Activated naive CD4-positive, alpha-beta T cell treated with anti-CD3 and anti-CD28 coated beads for 36 hours (primary cell): ENCODE measurements at regions not wholly inside any gene's neighbourhood (a gene's known extent, or its start where the extent isn't known, plus 50 kb on each side); places are given as distances from the start of the nearest gene placed in this dataset.
"Not testable (repeated sequence)": the region's sequence is repeated elsewhere in the genome, so short reads cannot be mapped to it uniquely, and the experiment has no call there.

Experiments used
- CTCF ChIA-PET: fragments of 350-600 bp; sonication (Branson Sonifier 250); formaldehyde crosslinking; loops from one replicate; lab custom pipeline; 2021; ENCODE audit warnings: antibody characterized with exemption; lab: Charles Lee
- DNase-seq: peaks from one replicate; pipeline ENCODE4 v3.0.0-alpha.2; 2020
- H3K27ac Mint-ChIP-seq: one replicate; pipeline ENCODE4 v1.8.0; 2021; ENCODE audit warnings: mild to moderate bottlenecking, mixed read lengths
- H3K27me3 Mint-ChIP-seq: one replicate; pipeline ENCODE4 v1.8.0; 2021; ENCODE audit warnings: low read depth, mixed read lengths
- H3K36me3 Mint-ChIP-seq: one replicate; pipeline ENCODE4 v1.8.0; 2021; ENCODE audit warnings: low read depth, mixed read lengths
- H3K4me1 Mint-ChIP-seq: one replicate; pipeline ENCODE4 v1.8.0; 2021; ENCODE audit warnings: low read depth, mixed read lengths
- H3K4me3 Mint-ChIP-seq: one replicate; pipeline ENCODE4 v1.8.0; 2021; ENCODE audit warnings: mild to moderate bottlenecking, moderate library complexity, mixed read lengths
- H3K9me3 Mint-ChIP-seq: one replicate; pipeline ENCODE4 v1.8.0; 2021; ENCODE audit warnings: mixed read lengths
- intact Hi-C: fragments of 100-400 bp; cut with micrococcal nuclease; formaldehyde crosslinking; loops from one replicate; pipeline ENCODE4 v1.15.1; 2023

DNA sequence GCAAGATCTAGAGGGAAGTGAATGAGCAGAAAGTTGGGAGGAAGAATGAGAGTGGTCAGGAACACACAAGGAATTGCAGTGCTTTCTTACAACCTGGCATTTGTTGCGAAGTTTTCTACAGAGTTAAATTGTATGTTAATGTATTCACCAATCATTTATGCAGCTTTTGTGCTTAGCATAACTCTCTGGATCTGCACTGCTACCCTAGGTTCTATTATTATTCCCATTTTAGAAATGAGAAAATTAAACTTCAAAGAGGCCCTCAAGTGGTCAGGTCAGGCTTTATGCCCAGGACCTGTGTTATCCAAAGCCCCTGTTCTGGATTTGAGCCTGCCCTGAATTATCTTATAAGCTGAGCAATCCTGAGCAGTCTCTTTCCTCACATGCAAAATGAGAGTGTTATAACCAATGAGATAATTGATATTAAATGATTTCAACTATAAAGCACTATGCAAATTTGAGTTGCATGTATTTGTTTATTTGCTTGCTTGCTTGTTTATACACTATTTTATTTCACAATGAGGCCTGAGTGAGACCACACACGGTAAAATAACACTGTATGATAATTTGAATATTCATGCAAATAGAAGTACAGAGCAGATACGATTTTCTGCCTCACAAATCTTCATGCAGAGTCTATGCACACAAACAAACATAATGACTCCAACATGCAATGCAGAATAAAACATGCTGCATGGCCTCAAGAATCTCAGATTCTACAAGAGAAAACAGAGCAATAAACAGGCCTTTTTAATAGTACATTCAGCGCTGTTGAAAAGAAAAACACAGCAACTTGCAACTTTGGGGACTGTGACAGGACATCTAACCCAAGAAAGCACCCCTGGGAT, 323.0 kb downstream of the PLPP3 start:
- CTCF ChIA-PET, result no interaction called here
- Mint-ChIP-seq H3K4me1 (no peaks in the 10 kb centered on the region), H3K27me3 (no peaks in the 10 kb centered on the region), H3K9me3 (peaks cover 1% of the 10 kb centered on the region), H3K36me3 (no peaks in the 10 kb centered on the region), H3K4me3 (no peak overlapping the region), H3K27ac (no peak overlapping the region)
- no peak for DNase-seq
- intact Hi-C loops, result no loop called here

DNA sequence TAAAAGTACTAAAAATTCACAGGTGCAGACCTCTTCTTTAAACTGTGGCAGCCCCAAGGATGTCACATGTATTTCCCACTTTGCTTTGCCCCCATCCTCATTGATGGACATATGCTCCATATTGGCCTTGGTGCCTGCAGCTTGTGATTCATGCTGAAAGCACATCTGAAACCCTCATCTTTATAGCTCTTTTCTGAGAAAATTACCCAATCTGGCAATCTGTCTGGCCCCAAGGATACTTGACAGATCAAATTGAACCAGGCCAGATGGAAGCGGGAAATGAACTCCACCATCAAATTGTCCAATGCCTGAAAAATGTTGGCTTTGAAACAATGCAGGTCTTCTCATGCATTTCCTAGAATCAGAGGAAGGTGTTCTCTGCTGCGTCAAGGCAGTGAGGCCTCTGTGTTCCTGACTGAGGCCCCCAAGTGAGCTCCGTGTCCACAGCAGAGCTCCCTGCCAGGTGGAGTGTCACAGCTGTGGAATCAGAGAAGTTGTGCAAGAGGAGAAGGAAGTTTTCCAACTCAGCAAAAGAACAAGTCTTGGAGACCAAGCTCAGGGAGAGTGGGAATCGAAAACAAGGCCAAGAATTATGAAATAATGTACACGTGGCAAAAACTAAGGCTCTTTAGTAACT, 323.7 kb downstream of the PLPP3 start:
- CTCF ChIA-PET, result no interaction called here
- no peaks in the 10 kb centered on the region for H3K36me3 Mint-ChIP-seq
- peaks cover 1% of the 10 kb centered on the region for H3K9me3 Mint-ChIP-seq
- H3K27me3 Mint-ChIP-seq, result no peaks in the 10 kb centered on the region
- no peak overlapping the region for H3K4me3 Mint-ChIP-seq
- H3K4me1 Mint-ChIP-seq, result no peaks in the 10 kb centered on the region
- intact Hi-C loops, result no loop called here
- DNase-seq, result no peak
- H3K27ac Mint-ChIP-seq, result no peak overlapping the region

DNA sequence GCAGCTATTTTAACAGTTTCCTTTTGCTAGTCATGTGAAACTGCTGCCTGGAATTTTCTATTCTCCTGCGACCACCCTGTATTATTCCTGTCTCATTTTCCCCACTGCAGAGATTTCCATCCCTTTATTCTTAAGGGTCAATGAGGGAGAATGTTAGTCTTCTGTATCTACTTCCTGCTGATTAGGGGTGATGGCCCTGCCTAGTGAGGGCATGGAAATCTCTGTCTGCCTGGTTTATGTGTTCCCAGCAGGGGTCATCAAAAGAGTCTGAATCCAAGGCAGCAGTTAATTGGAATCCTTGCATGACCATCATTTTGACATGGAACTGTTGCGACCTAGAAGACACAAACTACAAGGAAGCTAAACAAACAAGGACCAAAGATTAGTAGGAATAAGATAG, 325.2 kb downstream of the PLPP3 start:
- Mint-ChIP-seq H3K9me3 (no peaks in the 10 kb centered on the region), H3K4me1 (no peaks in the 10 kb centered on the region), H3K27me3 (no peaks in the 10 kb centered on the region), H3K27ac (no peak overlapping the region), H3K36me3 (no peaks in the 10 kb centered on the region), H3K4me3 (no peak overlapping the region)
- CTCF ChIA-PET, result no interaction called here
- intact Hi-C loops, result no loop called here
- DNase-seq, result no peak

DNA sequence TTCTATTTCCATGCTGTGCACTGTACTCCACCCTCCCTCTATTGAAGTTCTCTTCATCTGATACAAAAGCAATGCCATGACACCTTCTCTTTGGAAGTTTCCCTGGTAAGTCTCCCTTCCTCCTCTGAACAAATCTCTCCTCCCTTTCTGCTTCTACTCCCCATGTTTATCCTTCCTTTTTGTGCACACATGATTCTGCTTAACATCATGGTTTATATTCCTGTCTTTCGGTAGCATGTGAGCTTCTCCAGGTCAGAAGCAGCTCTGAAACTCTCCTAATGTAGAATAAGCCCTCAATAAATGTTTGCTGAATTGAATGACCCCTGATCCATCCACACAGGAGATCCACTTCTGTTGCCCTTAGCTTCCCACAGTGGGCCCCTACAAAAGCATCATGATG, 328.6 kb downstream of the PLPP3 start:
- H3K9me3 Mint-ChIP-seq, result no peaks in the 10 kb centered on the region
- H3K4me1 Mint-ChIP-seq, result no peaks in the 10 kb centered on the region
- no peaks in the 10 kb centered on the region for H3K27me3 Mint-ChIP-seq
- H3K4me3 Mint-ChIP-seq, result no peak overlapping the region
- DNase-seq, result no peak
- H3K27ac Mint-ChIP-seq, result no peak overlapping the region
- intact Hi-C loops, result no loop called here
- no peaks in the 10 kb centered on the region for H3K36me3 Mint-ChIP-seq
- CTCF ChIA-PET, result no interaction called here

DNA sequence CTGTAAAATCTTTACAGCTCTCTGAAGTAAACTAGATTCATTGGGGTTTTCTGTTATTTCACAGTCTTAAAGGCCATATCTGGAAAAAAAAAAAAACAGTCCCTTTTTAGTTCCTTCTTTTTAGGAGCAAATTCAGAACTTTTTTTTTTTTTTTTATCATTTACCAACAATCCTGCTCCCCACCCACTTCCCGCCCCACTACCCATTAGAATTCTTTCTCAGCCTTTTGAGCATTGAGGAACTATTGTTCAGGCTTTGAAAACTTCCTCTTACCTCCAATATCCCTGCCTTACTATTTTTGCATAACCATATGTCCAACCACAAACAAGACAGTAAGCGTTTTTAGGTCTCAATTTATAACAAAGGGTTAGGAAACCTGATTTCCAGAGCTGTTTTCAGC, 330.1 kb downstream of the PLPP3 start:
- Mint-ChIP-seq H3K4me3 (no peak overlapping the region), H3K9me3 (peaks cover 2% of the 10 kb centered on the region), H3K27me3 (no peaks in the 10 kb centered on the region), H3K4me1 (no peaks in the 10 kb centered on the region), H3K27ac (no peak overlapping the region), H3K36me3 (no peaks in the 10 kb centered on the region)
- intact Hi-C loops, result no loop called here
- DNase-seq, result no peak
- CTCF ChIA-PET, result interaction anchor here (0.6 kb wide), 1 partner anchor 30 kb away, joined by 6 read pairs; no protein-coding TSS in a partner anchor

DNA sequence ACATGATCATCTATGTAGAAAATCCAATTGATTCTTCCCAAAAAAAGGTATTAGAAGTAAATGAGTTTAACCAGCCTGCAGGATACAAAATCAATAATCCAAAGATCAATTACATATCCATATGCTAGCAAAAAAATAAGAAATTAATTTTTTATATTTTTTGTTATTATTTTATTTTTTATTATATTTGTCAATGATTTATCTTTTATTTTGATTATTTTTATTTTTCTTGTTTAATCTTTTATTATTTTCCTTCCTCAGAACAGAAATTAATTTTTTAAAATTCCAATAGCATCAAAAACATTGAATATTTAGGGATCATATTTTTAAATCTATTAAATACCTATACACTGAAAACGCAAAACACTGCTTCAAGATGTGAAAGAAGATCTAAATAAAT, 331.2 kb downstream of the PLPP3 start:
- Mint-ChIP-seq H3K36me3 (no peaks in the 10 kb centered on the region), H3K9me3 (peaks cover 3% of the 10 kb centered on the region), H3K4me3 (no peak overlapping the region), H3K4me1 (no peaks in the 10 kb centered on the region), H3K27me3 (no peaks in the 10 kb centered on the region), H3K27ac (no peak overlapping the region)
- intact Hi-C loops, result no loop called here
- CTCF ChIA-PET, result no interaction called here
- no peak for DNase-seq

DNA sequence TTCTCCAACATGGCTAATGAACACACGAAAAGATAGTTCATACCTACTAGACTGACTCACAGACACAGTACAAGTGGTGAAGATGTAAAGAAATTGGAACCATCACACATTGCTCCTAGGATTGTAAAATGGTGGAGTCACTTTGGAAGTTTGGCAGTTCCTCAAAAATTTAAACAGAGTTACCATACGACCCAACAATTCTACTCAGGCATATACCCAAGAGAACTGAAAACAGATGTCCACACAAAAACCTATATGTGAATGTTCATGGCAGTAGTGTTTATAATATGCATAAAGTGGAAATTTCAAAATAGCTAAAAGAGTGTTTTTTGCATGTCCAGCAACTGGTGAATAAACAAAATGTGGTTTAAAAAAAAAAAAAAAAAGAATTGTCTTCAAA, 332.6 kb downstream of the PLPP3 start:
- CTCF ChIA-PET, result interaction anchor here (0.6 kb wide), 1 partner anchor 42 kb away, joined by 3 read pairs; no protein-coding TSS in a partner anchor
- not testable (repeated sequence) for H3K27ac Mint-ChIP-seq, H3K9me3 Mint-ChIP-seq

DNA sequence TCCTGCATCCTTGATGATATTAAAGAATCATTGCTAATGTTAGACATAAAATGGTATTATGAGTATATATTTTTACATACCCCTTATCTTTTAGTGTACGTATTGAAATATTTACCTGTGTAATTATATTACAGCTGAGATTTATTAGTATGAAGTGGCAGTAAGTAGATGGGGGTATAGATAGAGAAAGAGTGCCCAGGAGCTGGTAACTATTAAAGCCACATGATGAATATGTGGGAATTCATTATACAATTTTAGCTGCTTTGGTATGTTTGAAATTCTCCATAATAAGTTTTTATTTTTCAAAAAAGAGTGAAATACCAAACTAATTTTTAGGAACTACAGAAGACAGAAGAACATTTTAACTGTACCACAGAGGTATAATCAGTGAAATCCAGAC, 339.0 kb downstream of the PLPP3 start:
- CTCF ChIA-PET, result no interaction called here
- Mint-ChIP-seq H3K27ac (no peak overlapping the region), H3K4me3 (no peak overlapping the region), H3K36me3 (no peaks in the 10 kb centered on the region), H3K9me3 (peaks cover 8% of the 10 kb centered on the region), H3K4me1 (no peaks in the 10 kb centered on the region), H3K27me3 (no peaks in the 10 kb centered on the region)
- no peak for DNase-seq
- intact Hi-C loops, result no loop called here

More for the DNA sequence above, 332.6 kb downstream of the PLPP3 start:
- H3K4me3 Mint-ChIP-seq, H3K4me1 Mint-ChIP-seq, H3K27me3 Mint-ChIP-seq, intact Hi-C loops, DNase-seq, H3K36me3 Mint-ChIP-seq: not testable (repeated sequence)

DNA sequence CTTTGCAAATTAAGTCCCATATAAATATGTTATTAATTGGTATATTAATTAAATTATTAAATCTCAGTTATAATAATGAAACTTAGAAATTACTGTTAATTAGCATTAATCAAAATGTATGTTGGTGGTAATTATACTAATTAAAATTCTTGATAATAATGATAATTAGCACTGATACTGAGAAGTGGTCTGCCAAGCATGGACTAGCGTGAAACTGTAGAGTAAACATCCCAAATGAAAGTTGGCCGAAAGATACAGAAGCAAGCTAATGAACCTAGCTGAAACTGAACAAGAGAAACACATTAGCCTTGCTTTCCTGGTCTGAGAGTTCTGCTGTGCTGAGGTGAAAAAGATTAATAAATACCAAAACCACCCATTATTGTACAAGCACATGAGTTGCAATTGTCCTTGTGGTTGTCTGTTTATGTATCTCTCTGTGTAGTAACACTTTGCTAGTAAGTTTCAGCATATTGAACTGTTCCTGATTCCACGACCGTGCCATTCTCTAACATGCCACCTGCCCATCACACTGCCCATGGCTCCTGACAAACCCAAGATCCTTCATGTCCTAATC, 341.8 kb downstream of the PLPP3 start:
- CTCF ChIA-PET, result no interaction called here
- Mint-ChIP-seq H3K27me3 (peaks cover 5% of the 10 kb centered on the region), H3K4me1 (no peaks in the 10 kb centered on the region), H3K36me3 (no peaks in the 10 kb centered on the region), H3K4me3 (no peak overlapping the region), H3K9me3 (peaks cover 6% of the 10 kb centered on the region), H3K27ac (no peak overlapping the region)
- DNase-seq, result no peak
- intact Hi-C loops, result no loop called here

DNA sequence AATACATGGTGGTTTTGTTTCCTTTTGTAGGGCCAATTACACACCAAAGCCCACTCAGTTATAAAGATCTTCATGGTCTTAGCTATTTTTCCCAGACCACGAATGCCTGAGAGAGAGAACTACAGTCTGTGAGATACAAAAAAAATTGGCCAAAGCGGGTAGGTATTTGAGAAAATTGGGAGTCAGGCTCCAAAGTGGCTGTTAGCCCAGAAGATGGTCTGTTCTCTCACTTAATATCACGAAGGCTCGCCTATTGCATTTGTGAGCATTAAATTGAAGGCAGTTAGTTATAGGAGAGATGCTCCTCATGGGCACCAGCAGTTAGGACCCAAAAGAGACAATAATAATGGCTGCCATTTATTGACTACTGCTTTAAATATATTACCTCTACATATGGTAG, 342.7 kb downstream of the PLPP3 start:
- Mint-ChIP-seq H3K4me3 (no peak overlapping the region), H3K27me3 (peaks cover 5% of the 10 kb centered on the region)
- intact Hi-C loops, result no loop called here

DNA sequence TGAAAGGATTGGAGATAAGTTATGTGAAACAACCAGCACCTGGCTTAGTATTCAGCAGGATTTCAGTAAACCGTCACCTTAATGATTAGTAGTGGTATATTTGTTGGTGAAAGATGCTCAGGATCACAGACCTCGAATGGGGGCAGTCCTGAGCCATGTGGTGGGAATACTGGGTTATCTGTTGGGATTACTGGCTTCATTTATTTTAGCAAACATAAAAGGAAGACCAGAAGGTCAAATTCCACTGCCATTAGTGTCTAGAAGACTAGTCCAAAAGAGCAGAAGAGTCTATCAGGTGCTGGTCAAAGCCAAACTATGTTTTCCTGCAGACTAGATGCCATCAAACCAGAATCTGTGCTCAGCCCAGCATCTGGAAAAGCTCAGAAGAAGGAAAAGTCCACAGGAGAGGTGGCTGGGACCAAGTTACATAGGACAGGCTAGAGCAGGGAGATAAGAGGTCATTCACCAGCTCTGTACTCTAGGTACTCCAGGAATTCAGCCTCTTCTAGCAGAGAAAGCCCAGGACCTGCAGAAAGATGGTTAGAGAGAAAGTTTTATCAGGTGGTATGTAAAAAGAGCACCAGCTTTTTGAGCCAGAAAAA, 343.4 kb downstream of the PLPP3 start:
- no peak overlapping the region for H3K27ac Mint-ChIP-seq
- H3K36me3 Mint-ChIP-seq, result no peaks in the 10 kb centered on the region
- H3K4me3 Mint-ChIP-seq, result no peak overlapping the region
- intact Hi-C loops, result no loop called here
- CTCF ChIA-PET, result no interaction called here
- no peak for DNase-seq
- peaks cover 5% of the 10 kb centered on the region for H3K27me3 Mint-ChIP-seq
- peaks cover 7% of the 10 kb centered on the region for H3K9me3 Mint-ChIP-seq
- no peaks in the 10 kb centered on the region for H3K4me1 Mint-ChIP-seq

More for the DNA sequence above, 342.7 kb downstream of the PLPP3 start:
- CTCF ChIA-PET, result no interaction called here
- no peak for DNase-seq
- no peaks in the 10 kb centered on the region for H3K36me3 Mint-ChIP-seq
- peaks cover 6% of the 10 kb centered on the region for H3K9me3 Mint-ChIP-seq
- no peak overlapping the region for H3K27ac Mint-ChIP-seq
- no peaks in the 10 kb centered on the region for H3K4me1 Mint-ChIP-seq

DNA sequence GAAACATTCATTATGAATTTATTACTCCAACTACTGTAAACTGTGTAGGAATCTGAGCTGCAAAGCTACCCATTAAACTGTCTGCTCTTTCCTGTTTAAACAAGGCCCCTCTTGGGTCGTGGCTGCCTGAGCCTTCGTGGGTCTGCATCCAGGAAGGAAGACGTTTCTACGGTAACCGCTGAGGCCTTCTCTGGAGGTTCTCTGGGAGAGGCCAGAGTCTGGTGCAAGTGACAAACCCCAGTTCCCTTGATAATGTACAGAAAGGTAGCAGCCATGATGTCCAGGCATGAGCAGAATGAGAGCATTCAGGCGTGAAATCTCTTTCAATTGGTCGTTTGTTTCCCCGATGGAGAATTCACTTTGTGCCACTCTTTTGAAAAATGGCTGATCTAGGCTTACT, 350.2 kb downstream of the PLPP3 start:
- Mint-ChIP-seq H3K27ac (no peak overlapping the region), H3K4me1 (no peaks in the 10 kb centered on the region), H3K4me3 (no peak overlapping the region), H3K9me3 (peaks cover 3% of the 10 kb centered on the region), H3K36me3 (no peaks in the 10 kb centered on the region), H3K27me3 (peaks cover 2% of the 10 kb centered on the region)
- DNase-seq, result no peak
- CTCF ChIA-PET, result no interaction called here
- intact Hi-C loops, result no loop called here
